ENCODE measurements at regions not wholly inside any gene's neighbourhood (a gene's known extent, or its start where the extent isn't known, plus 50 kb on each side); places are given as distances from the start of the nearest gene placed in this dataset.

GRCh38 chr17:77746393-77746792 is 212.1 kb upstream of the TNRC6C start:
- DNase-seq (ENCODE audit: low read depth in 2 of 2), result no peak

GRCh38 chr17:77746896-77747554 is 211.5 kb upstream of the TNRC6C start:
- DNase-seq (ENCODE audit: low read depth in 2 of 2), result no peak

GRCh38 chr17:77748436-77748835 is 210.1 kb upstream of the TNRC6C start:
- DNase-seq (ENCODE audit: low read depth in 2 of 2), result no peak

GRCh38 chr17:77749321-77749751 is 209.2 kb upstream of the TNRC6C start:
- DNase-seq (ENCODE audit: low read depth in 2 of 2), result no peak

DNA sequence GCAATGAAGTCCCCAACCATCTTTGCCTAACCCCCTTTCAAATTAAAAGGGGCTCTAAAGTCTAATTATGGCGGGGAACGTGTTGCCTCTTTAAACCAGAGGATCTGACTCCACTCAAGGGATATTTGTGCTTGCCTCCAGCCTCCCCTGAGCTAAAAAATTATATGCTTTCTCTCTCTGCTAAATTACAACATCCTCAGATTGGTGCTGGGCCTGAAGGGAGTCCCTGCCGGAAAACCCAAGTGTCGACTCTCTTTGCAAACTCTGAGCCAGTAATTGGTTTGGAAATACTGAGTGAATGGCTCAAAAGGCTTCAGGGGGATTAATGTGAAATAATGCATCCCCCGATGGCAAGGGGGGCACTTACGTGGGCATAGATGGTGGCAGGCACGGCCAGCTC is 208.5 kb upstream of the TNRC6C start:
- DNase-seq (ENCODE audit: low read depth in 2 of 2), result no peak

GRCh38 chr17:77750427-77751043 is 208.0 kb upstream of the TNRC6C start:
- DNase-seq (ENCODE audit: low read depth in 2 of 2), result no peak

DNA sequence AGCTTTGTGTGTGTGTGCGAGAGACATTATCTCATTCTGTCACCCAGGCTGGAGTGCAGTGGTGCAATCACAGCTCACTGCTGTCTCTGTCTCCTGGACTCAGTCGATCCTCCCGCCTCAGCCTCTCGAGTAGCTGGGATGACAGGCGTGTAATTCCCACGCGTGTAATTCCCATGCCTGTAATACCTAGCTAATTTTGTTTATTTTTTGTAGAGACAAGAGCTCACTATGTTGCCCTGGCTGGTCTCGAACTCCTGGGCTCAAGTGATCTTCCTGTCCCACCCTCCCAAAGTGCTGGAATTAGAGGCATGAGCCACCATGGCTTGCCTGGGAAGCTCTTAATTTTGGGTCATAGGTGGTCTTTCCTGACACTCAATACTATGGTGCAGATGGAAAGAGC is 205.3 kb upstream of the TNRC6C start:
- no peak for DNase-seq (ENCODE audit: low read depth in 2 of 2)

DNA sequence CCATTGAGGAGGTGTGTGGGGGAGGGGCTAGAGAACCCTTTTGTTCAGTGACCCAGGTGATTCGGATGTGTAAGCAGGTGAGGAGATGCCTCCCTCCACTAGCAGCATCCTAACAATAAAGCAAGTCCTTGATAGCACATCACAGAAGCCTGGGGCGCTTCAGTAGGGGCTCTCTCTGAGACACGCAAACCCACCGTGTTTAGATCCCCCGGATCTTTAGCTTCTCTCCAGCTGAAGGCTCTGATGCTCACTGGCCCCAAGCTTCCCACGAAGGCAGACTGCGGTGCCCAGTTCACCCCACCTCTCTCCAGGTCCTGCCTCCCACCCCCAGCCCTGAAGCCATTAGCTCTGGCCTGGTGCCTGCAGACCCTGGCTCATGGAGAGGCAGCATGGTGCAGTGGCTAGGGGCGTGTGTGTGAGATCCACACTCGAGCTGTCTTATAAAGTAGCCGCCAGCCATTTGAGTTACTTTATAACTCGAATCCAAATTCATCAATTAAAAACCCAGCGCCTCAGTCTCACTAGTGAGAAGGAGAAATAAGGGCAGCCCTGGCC is 204.7 kb upstream of the TNRC6C start:
- no peak for DNase-seq (ENCODE audit: low read depth in 2 of 2)

- no peak for DNase-seq (ENCODE audit: low read depth in 2 of 2)
These were observed 203.5 kb upstream of the TNRC6C start for GRCh38 chr17:77754956-77755355.

- no peak for DNase-seq (ENCODE audit: low read depth in 2 of 2)
These were observed 203.0 kb upstream of the TNRC6C start for GRCh38 chr17:77755410-77755963.

GRCh38 chr17:77756028-77756427 is 202.5 kb upstream of the TNRC6C start:
- DNase-seq (ENCODE audit: low read depth in 2 of 2), result no peak

DNA sequence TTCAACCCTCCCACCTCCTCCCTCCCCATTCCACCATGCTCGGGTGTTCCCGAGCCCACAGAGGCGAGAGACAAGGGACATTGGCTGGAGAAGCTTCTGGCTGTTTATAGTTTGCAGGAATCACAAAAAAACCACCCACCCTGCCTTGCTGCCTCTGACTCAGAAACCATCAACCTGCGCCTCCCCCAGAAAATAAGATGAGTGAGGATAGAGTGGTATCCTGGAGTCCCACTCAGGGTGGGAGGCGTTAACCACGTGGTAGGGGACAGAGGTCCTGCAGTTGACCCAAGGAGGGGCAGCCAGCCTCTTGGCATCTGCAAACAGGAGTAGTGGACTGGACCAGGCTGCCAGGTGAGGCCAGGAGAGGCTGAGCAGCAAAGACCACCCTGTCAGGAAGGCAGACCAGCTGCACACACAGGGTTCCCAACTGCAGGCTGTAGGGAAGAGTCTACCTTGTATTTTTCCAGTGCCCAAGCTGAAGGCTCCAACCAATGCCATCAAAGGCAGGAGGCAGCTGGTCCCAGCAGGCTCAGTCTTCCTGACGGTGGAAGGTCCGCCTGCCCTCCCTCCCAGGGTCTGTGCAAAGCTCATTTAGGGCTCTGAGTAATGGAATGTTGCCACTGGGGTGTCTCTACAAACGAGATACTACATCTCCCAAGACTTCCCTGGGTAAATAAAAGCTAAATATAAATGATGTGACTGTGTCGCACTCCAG is 201.5 kb upstream of the TNRC6C start:
- DNase-seq (ENCODE audit: low read depth in 2 of 2), result no peak

- DNase-seq (ENCODE audit: low read depth in 2 of 2), result no peak
These were observed 201.0 kb upstream of the TNRC6C start for GRCh38 chr17:77757561-77757898.

- no peak for DNase-seq (ENCODE audit: low read depth in 2 of 2)
These were observed 195.5 kb upstream of the TNRC6C start for GRCh38 chr17:77763023-77763422.

DNA sequence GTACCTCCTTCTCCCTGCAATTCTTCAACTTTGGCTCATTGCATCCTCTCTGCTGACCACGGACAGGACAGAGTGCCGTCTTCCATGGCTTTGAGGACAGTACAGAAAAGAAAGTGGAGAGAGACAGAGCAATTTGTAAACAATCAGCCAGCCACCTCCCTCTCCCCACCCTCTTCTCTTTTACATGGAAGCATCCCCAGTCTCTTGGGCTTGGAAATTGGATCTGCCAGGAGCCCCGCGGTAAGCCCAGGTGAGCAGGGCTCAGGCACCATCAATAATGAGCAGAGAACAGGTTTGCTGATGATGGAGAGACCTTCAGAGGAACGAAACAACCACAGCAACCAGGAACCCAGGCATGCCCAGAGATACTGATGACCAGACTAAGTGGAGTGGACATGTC is 194.9 kb upstream of the TNRC6C start:
- no peak for DNase-seq (ENCODE audit: low read depth in 2 of 2)

- no peak for DNase-seq (ENCODE audit: low read depth in 2 of 2)
These were observed 193.2 kb upstream of the TNRC6C start for GRCh38 chr17:77765292-77765691.

- DNase-seq (ENCODE audit: low read depth in 2 of 2), result no peak
These were observed 191.4 kb upstream of the TNRC6C start for GRCh38 chr17:77767148-77767547.

- DNase-seq (ENCODE audit: low read depth in 2 of 2), result no peak
These were observed 190.2 kb upstream of the TNRC6C start for GRCh38 chr17:77768248-77768852.

DNA sequence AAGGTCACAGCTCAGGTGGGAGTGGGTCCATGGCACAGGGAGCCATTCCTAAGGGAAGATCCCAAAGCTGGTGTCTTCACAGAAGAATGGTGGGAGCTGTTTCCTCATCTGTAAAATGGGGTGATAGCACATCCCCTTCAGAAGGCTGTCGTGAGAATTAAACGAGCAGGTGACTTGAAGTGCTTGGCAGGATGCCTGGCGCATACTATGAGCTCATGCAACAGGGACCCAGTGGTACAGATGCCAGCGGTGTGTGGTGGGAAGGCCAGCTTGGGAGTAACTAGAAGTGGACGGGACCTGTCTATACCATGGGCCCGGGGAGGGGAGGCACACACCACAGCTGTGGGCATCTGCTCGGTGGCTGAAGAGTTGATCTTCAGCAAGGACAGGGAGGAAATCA is 189.3 kb upstream of the TNRC6C start:
- no peak for DNase-seq (ENCODE audit: low read depth in 2 of 2)

DNA sequence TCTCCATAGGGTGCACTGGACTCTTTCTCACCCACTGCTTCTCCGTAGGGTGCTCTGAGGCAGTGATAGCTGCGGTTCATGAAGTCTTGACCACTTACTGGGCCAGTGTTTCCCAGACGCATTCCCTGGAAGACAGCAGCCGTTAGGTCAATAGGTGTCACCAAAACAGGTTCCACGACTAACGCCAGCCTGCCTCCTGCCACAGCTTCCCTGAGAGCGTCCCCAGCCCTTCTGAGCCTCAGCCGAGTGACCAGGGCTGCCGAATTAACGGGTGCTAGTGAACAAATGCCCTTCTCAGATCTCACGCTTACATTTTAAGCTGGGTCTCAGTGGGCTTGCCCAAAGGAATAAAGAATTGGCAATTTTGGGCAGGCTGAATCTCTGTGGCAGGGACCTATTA is 188.7 kb upstream of the TNRC6C start:
- no peak for DNase-seq (ENCODE audit: low read depth in 2 of 2)

- no peak for DNase-seq (ENCODE audit: low read depth in 2 of 2)
These were observed 188.0 kb upstream of the TNRC6C start for GRCh38 chr17:77770331-77771105.

Measured in activated CD4-positive, alpha-beta T cell treated with anti-CD3 and anti-CD28 coated beads for 24 hours (primary cell).